ENCODE measurements at regions not wholly inside any gene's neighbourhood (a gene's known extent, or its start where the extent isn't known, plus 50 kb on each side); places are given as distances from the start of the nearest gene placed in this dataset.

DNA sequence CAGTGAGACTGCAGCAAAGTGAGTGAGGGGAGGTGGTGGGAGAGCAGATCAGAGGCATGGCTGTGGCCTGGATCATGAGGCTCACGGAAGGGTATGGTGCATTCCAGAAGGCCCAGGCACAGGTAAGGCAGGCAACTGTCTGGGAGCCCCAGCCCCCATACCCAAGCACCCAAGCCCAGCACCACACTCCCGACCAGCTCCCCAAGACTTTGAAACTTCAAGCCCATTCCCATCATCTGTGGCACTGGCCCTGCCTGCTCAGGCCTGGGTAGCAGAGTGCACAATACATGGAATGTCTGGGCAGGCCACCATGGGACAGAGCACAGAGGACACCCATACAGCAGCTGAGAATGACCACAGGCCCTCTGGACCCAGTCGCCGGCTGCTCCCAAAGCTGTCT lies 202.6 kb upstream of the ARL4C start:
- no peaks in the 10 kb centered on the region for H3K27me3 ChIP-seq (replicated peaks in 1 of 4; ENCODE audit: control insufficient read depth in 3 of 4, extremely low read depth in 1 of 4, insufficient read depth in 3 of 4, low read length in 3 of 4)
- no peak for TF ChIP-seq BACH1 (IDR thresholded peaks at IDR 0.05; ENCODE audit: low read length)
- no peak for TF ChIP-seq TAF1 (IDR thresholded peaks at IDR 0.05; ENCODE audit: low read depth, low read length)
- no peak for TF ChIP-seq POU5F1 (IDR thresholded peaks at IDR 0.05; ENCODE audit: low read depth, low read length)
- TF ChIP-seq HDAC6 (IDR thresholded peaks at IDR 0.05; ENCODE audit: low read depth, low read length) = no peak
- TF ChIP-seq EP300 (IDR thresholded peaks at IDR 0.05; ENCODE audit: borderline replicate concordance in 1 of 2, low read depth in 2 of 2, low read length in 2 of 2) = no peak
- TF ChIP-seq TAF7 (optimal IDR thresholded peaks at IDR 0.05; ENCODE audit: borderline replicate concordance, low read depth, low read length) = no peak
- TF ChIP-seq SP2 (IDR thresholded peaks at IDR 0.05; ENCODE audit: low read length) = no peak
- no peak for TF ChIP-seq FOSL1 (IDR thresholded peaks at IDR 0.05; ENCODE audit: insufficient read depth, low read depth, low read length)
- TF ChIP-seq POLR2AphosphoS5 (IDR thresholded peaks at IDR 0.05; ENCODE audit: low read depth, low read length) = no peak

More for the DNA sequence above, 202.6 kb upstream of the ARL4C start:
- WGBS, 2 experiments (ENCODE audit: extremely low coverage in 1 of 2, insufficient coverage in 1 of 2, insufficient read length in 1 of 2, insufficient replicate concordance in 2 of 2, low coverage in 1 of 2, low lambda C conversion rate in 2 of 2, missing lambda C conversion rate in 1 of 2) = 88% methylated on average over 3 of the region's 4 CpGs; no CpG with 5 or more reads in 1 of the 2 experiments
- CTCF ChIA-PET (ENCODE audit: partially characterized antibody) = no interaction called here
- no peak overlapping the region for H4K8ac ChIP-seq (ENCODE audit: extremely low read depth, insufficient read depth, low read length)
- H3K27ac ChIP-seq (ENCODE audit: low read depth, low read length) = no peak overlapping the region
- no peak for FAIRE-seq
- H3K14ac ChIP-seq (ENCODE audit: insufficient read length) = no peak overlapping the region
- no peak overlapping the region for H4K91ac ChIP-seq (replicated peaks; ENCODE audit: insufficient read length, low read length)
- no peak overlapping the region for H2BK120ac ChIP-seq (replicated peaks; ENCODE audit: low read depth, low read length)
- no peak overlapping the region for H3K23ac ChIP-seq (ENCODE audit: insufficient read length)
- H3K4me2 ChIP-seq (ENCODE audit: insufficient read depth in 1 of 2, low read depth in 2 of 2, low read length in 2 of 2) = no peak overlapping the region
- H3K9me3 ChIP-seq (ENCODE audit: insufficient read depth in 2 of 2, low read depth in 1 of 2, low read length in 1 of 2) = peaks cover 31 to 40% of the 10 kb centered on the region in 2 experiments
- H3K56ac ChIP-seq (replicated peaks; ENCODE audit: insufficient read length, low read depth, low read length) = no peak overlapping the region
- H3K4ac ChIP-seq (replicated peaks; ENCODE audit: insufficient read length, low read depth, low read length) = no peak overlapping the region
- no peaks in the 10 kb centered on the region for H3K79me1 ChIP-seq (ENCODE audit: low read depth, low read length)
- no peak overlapping the region for H3K4me3 ChIP-seq (ENCODE audit: extremely low read depth in 1 of 4, insufficient read depth in 2 of 4, low read depth in 3 of 4, low read length in 4 of 4)
- H2AFZ ChIP-seq (ENCODE audit: low read length) = no peak overlapping the region
- no peak overlapping the region for H3K9ac ChIP-seq (replicated peaks in 1 of 4; ENCODE audit: extremely low read depth in 1 of 4, low read depth in 3 of 4, low read length in 3 of 4)
- H4K5ac ChIP-seq (ENCODE audit: insufficient read length, low read depth, low read length) = no peak overlapping the region
- DNase-seq (ENCODE audit: low read depth in 1 of 2, low spot score in 2 of 2) = no peak
- H2BK20ac ChIP-seq (ENCODE audit: low read length) = no peak overlapping the region
- no peak overlapping the region for H2BK5ac ChIP-seq (ENCODE audit: low read depth, low read length)
- no peaks in the 10 kb centered on the region for H3K36me3 ChIP-seq (ENCODE audit: control insufficient read depth in 2 of 4, insufficient read depth in 4 of 4, low read length in 3 of 4)
- no peak overlapping the region for H2BK15ac ChIP-seq (ENCODE audit: low read length)
- no peak overlapping the region for H3K18ac ChIP-seq (ENCODE audit: extremely low read depth, low read length)
- no peaks in the 10 kb centered on the region for H4K20me1 ChIP-seq (replicated peaks in 1 of 2; ENCODE audit: control insufficient read depth in 1 of 2, insufficient read depth in 2 of 2, low read length in 2 of 2)
- peak overlapping the region; percentile 86; the same call in 1 of the 2 replicates for H2AK5ac ChIP-seq (ENCODE audit: low read depth, low read length)
- H3K79me2 ChIP-seq (ENCODE audit: control insufficient read depth in 1 of 2, insufficient read depth in 2 of 2, low read length in 2 of 2) = no peaks in the 10 kb centered on the region
- no peak overlapping the region for H2BK12ac ChIP-seq (ENCODE audit: low read depth, low read length)
- POLR2A ChIA-PET (ENCODE audit: partially characterized antibody) = no interaction called here
- H3K23me2 ChIP-seq (ENCODE audit: low read depth, low read length) = no peaks in the 10 kb centered on the region
- no peaks in the 10 kb centered on the region; a peak in 1 of 7 replicates for H3K4me1 ChIP-seq (replicated peaks in 1 of 4; ENCODE audit: control insufficient read depth in 3 of 4, insufficient read depth in 4 of 4, low read length in 3 of 4)
